ENCODE measurements at regions not wholly inside any gene's neighbourhood (a gene's known extent, or its start where the extent isn't known, plus 50 kb on each side); places are given as distances from the start of the nearest gene placed in this dataset.

GRCh38 chr9:35540315-35540714 lies 50.4 kb downstream of the RUSC2 start:
- no peak for TF ChIP-seq CTCF (IDR thresholded peaks at IDR 0.05; ENCODE audit: insufficient read depth, low read depth, low read length, missing control alignments)
- H3K4me3 ChIP-seq (ENCODE audit: low read length), result no peak overlapping the region
- DNase-seq (ENCODE audit: low read depth), result no peak

- H3K4me3 ChIP-seq (ENCODE audit: low read length), result no peak overlapping the region
- no peak for TF ChIP-seq CTCF (IDR thresholded peaks at IDR 0.05; ENCODE audit: insufficient read depth, low read depth, low read length, missing control alignments)
- DNase-seq (ENCODE audit: low read depth), result no peak
These were observed 56.9 kb downstream of the RUSC2 start for GRCh38 chr9:35546853-35547252.

- H3K4me3 ChIP-seq (ENCODE audit: low read length), result no peak overlapping the region
- TF ChIP-seq CTCF (IDR thresholded peaks at IDR 0.05; ENCODE audit: insufficient read depth, low read depth, low read length, missing control alignments), result no peak
- no peak for DNase-seq (ENCODE audit: low read depth)
These were observed 57.1 kb upstream of the TESK1 start for GRCh38 chr9:35547889-35548418.

- no peak overlapping the region for H3K4me3 ChIP-seq (ENCODE audit: low read length)
- DNase-seq (ENCODE audit: low read depth), result peak; percentile 12
- TF ChIP-seq CTCF (IDR thresholded peaks at IDR 0.05; ENCODE audit: insufficient read depth, low read depth, low read length, missing control alignments), result no peak
These were observed 56.5 kb upstream of the TESK1 start for GRCh38 chr9:35548571-35548970.

GRCh38 chr9:35549441-35549840 lies 55.6 kb upstream of the TESK1 start:
- H3K4me3 ChIP-seq (ENCODE audit: low read length), result no peak overlapping the region
- no peak for TF ChIP-seq CTCF (IDR thresholded peaks at IDR 0.05; ENCODE audit: insufficient read depth, low read depth, low read length, missing control alignments)
- no peak for DNase-seq (ENCODE audit: low read depth)

GRCh38 chr9:35552376-35552775 lies 52.7 kb upstream of the TESK1 start:
- no peak for TF ChIP-seq CTCF (IDR thresholded peaks at IDR 0.05; ENCODE audit: insufficient read depth, low read depth, low read length, missing control alignments)
- no peak for DNase-seq (ENCODE audit: low read depth)
- no peak overlapping the region for H3K4me3 ChIP-seq (ENCODE audit: low read length)

GRCh38 chr9:35552837-35553236 lies 52.2 kb upstream of the TESK1 start:
- DNase-seq (ENCODE audit: low read depth), result no peak
- TF ChIP-seq CTCF (IDR thresholded peaks at IDR 0.05; ENCODE audit: insufficient read depth, low read depth, low read length, missing control alignments), result no peak
- no peak overlapping the region for H3K4me3 ChIP-seq (ENCODE audit: low read length)
